ENCODE measurements at regions not wholly inside any gene's neighbourhood (a gene's known extent, or its start where the extent isn't known, plus 50 kb on each side); places are given as distances from the start of the nearest gene placed in this dataset.
"Not testable (repeated sequence)": the region's sequence is repeated elsewhere in the genome, so short reads cannot be mapped to it uniquely, and the experiment has no call there.

- no peak overlapping the region for H3K4me3 ChIP-seq (ENCODE audit: low read depth, low read length)
- no peaks in the 10 kb centered on the region for H3K79me2 ChIP-seq (ENCODE audit: control insufficient read depth, insufficient read depth, low read length, unreplicated experiment)
- H3K27ac ChIP-seq (ENCODE audit: low read depth, low read length), result no peak overlapping the region
- H3K36me3 ChIP-seq (ENCODE audit: insufficient read depth, low read length), result no peaks in the 10 kb centered on the region
- H3K4me1 ChIP-seq (ENCODE audit: control insufficient read depth, insufficient read depth, low read length, unreplicated experiment), result no peaks in the 10 kb centered on the region
- H2AFZ ChIP-seq (ENCODE audit: low read length, unreplicated experiment), result no peak overlapping the region
- peaks cover 61% of the 10 kb centered on the region for H3K27me3 ChIP-seq (ENCODE audit: insufficient read depth, low read length)
These were observed 53.2 kb upstream of the PARP1 start for GRCh38 chr1:226461087-226461486.

DNA sequence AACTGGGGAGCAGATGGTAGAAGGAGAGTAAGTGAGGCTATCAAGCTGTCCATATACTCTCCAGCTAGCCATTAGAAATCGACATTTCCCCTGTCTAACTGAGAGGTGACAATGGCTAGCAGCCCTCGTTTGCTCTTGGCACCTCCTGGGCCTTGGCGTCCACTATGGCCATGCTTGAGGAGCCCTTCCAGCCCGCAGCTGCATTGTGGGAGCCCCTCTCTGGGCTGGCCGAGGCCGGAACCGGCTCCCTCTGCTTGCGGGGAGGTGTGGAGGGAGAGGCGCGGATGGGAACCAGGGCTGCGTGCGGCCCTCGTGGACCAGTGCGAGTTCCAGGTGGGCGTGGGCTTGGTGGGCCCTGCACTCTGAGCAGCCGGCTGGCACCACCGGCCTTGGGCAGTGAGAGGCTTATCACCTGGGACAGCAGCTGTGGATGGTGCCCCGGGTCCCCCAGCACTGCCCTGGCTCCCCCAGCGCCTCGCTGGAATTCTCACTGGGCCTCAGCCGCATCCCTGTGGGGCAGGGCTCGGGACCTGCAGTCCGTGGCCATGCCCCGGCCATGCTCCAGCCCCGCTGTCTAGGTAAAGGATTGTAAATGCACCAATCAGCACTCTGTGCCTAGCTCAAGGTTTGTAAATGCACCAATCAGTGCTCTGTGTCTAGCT lies 56.2 kb upstream of the PARP1 start:
- Histone ChIP-seq H3K4me3 (ENCODE audit: low read depth, low read length) (no peak overlapping the region), H3K36me3 (ENCODE audit: insufficient read depth, low read length) (no peaks in the 10 kb centered on the region), H3K4me1 (ENCODE audit: control insufficient read depth, insufficient read depth, low read length, unreplicated experiment) (no peaks in the 10 kb centered on the region), H3K27me3 (ENCODE audit: insufficient read depth, low read length) (peaks cover 60% of the 10 kb centered on the region), H3K79me2 (ENCODE audit: control insufficient read depth, insufficient read depth, low read length, unreplicated experiment) (no peaks in the 10 kb centered on the region), H3K27ac (ENCODE audit: low read depth, low read length) (no peak overlapping the region), H2AFZ (ENCODE audit: low read length, unreplicated experiment) (no peak overlapping the region)

GRCh38 chr1:226464587-226464971 lies 56.7 kb upstream of the PARP1 start:
- H3K27me3 ChIP-seq (ENCODE audit: insufficient read depth, low read length), result peaks cover 60% of the 10 kb centered on the region
- not testable (repeated sequence) for H2AFZ ChIP-seq (ENCODE audit: low read length, unreplicated experiment); H3K36me3 ChIP-seq (ENCODE audit: insufficient read depth, low read length); H3K27ac ChIP-seq (ENCODE audit: low read depth, low read length); H3K4me3 ChIP-seq (ENCODE audit: low read depth, low read length); H3K4me1 ChIP-seq (ENCODE audit: control insufficient read depth, insufficient read depth, low read length, unreplicated experiment); H3K79me2 ChIP-seq (ENCODE audit: control insufficient read depth, insufficient read depth, low read length, unreplicated experiment)

DNA sequence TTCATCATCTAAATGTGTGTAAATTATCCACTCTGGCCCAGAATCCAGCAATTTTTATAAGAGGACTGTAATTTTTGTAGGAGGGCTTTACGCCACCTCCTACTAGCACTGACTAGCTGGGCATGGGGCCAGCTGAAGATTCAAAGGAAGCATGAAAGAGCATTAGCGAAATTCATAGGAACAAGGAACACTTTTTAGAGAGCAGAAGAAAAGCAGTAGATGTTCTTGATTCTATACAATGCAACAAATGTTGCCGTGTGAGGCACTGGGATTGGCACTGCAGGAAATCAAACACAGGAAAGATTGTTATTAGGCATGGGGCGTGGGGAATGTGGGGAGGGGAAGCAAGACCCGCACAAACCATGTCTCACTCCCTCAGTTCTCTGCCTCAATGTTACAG lies 58.4 kb upstream of the PARP1 start:
- Histone ChIP-seq H3K27me3 (ENCODE audit: insufficient read depth, low read length) (peaks cover 69% of the 10 kb centered on the region), H3K27ac (ENCODE audit: low read depth, low read length) (no peak overlapping the region), H3K4me1 (ENCODE audit: control insufficient read depth, insufficient read depth, low read length, unreplicated experiment) (no peaks in the 10 kb centered on the region), H3K36me3 (ENCODE audit: insufficient read depth, low read length) (no peaks in the 10 kb centered on the region), H2AFZ (ENCODE audit: low read length, unreplicated experiment) (no peak overlapping the region), H3K79me2 (ENCODE audit: control insufficient read depth, insufficient read depth, low read length, unreplicated experiment) (no peaks in the 10 kb centered on the region), H3K4me3 (ENCODE audit: low read depth, low read length) (no peak overlapping the region)

GRCh38 chr1:226467443-226467842 lies 59.5 kb upstream of the PARP1 start:
- Histone ChIP-seq H3K4me3 (ENCODE audit: low read depth, low read length) (no peak overlapping the region), H3K36me3 (ENCODE audit: insufficient read depth, low read length) (no peaks in the 10 kb centered on the region), H3K27me3 (ENCODE audit: insufficient read depth, low read length) (peaks cover 65% of the 10 kb centered on the region), H3K4me1 (ENCODE audit: control insufficient read depth, insufficient read depth, low read length, unreplicated experiment) (no peaks in the 10 kb centered on the region), H2AFZ (ENCODE audit: low read length, unreplicated experiment) (no peak overlapping the region), H3K27ac (ENCODE audit: low read depth, low read length) (no peak overlapping the region), H3K79me2 (ENCODE audit: control insufficient read depth, insufficient read depth, low read length, unreplicated experiment) (no peaks in the 10 kb centered on the region)

GRCh38 chr1:226470921-226471866 lies 63.3 kb upstream of the PARP1 start:
- no peaks in the 10 kb centered on the region for H3K36me3 ChIP-seq (ENCODE audit: insufficient read depth, low read length)
- H2AFZ ChIP-seq (ENCODE audit: low read length, unreplicated experiment), result no peak overlapping the region
- no peak overlapping the region for H3K4me3 ChIP-seq (ENCODE audit: low read depth, low read length)
- peaks cover 87% of the 10 kb centered on the region for H3K27me3 ChIP-seq (ENCODE audit: insufficient read depth, low read length)
- no peaks in the 10 kb centered on the region for H3K4me1 ChIP-seq (ENCODE audit: control insufficient read depth, insufficient read depth, low read length, unreplicated experiment)
- no peak overlapping the region for H3K27ac ChIP-seq (ENCODE audit: low read depth, low read length)
- H3K79me2 ChIP-seq (ENCODE audit: control insufficient read depth, insufficient read depth, low read length, unreplicated experiment), result no peaks in the 10 kb centered on the region

DNA sequence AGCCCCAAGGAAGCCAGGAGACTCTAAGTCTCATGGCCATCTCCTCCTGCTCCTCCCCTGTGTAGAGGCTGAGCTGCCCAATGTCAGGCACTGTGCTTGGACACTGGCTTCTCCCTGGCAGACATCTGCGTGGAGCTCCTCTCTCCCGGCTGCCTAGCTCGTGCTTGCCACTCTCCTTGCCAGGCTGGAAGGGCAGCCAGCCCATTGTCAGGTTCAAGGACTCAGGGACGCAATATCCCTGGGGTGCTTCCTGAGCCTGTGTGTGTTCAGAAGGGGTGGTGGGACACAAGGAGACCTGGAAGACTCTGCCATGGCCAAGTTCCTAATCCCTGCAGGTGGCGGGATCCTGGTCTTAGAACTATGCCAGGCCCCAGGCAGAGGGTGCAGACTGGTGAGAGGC lies 65.4 kb upstream of the PARP1 start:
- Histone ChIP-seq H3K4me1 (ENCODE audit: control insufficient read depth, insufficient read depth, low read length, unreplicated experiment) (no peaks in the 10 kb centered on the region), H3K4me3 (ENCODE audit: low read depth, low read length) (no peak overlapping the region), H2AFZ (ENCODE audit: low read length, unreplicated experiment) (no peak overlapping the region), H3K27ac (ENCODE audit: low read depth, low read length) (no peak overlapping the region), H3K36me3 (ENCODE audit: insufficient read depth, low read length) (no peaks in the 10 kb centered on the region), H3K27me3 (ENCODE audit: insufficient read depth, low read length) (peaks cover 81% of the 10 kb centered on the region), H3K79me2 (ENCODE audit: control insufficient read depth, insufficient read depth, low read length, unreplicated experiment) (no peaks in the 10 kb centered on the region)

GRCh38 chr1:226474041-226474440 lies 66.1 kb upstream of the PARP1 start:
- no peaks in the 10 kb centered on the region for H3K36me3 ChIP-seq (ENCODE audit: insufficient read depth, low read length)
- no peak overlapping the region for H2AFZ ChIP-seq (ENCODE audit: low read length, unreplicated experiment)
- H3K4me1 ChIP-seq (ENCODE audit: control insufficient read depth, insufficient read depth, low read length, unreplicated experiment), result no peaks in the 10 kb centered on the region
- H3K27me3 ChIP-seq (ENCODE audit: insufficient read depth, low read length), result peaks cover 74% of the 10 kb centered on the region
- no peak overlapping the region for H3K27ac ChIP-seq (ENCODE audit: low read depth, low read length)
- no peak overlapping the region for H3K4me3 ChIP-seq (ENCODE audit: low read depth, low read length)
- H3K79me2 ChIP-seq (ENCODE audit: control insufficient read depth, insufficient read depth, low read length, unreplicated experiment), result no peaks in the 10 kb centered on the region

GRCh38 chr1:226474443-226475141 lies 66.7 kb upstream of the PARP1 start:
- Histone ChIP-seq H3K79me2 (ENCODE audit: control insufficient read depth, insufficient read depth, low read length, unreplicated experiment) (no peaks in the 10 kb centered on the region), H3K4me1 (ENCODE audit: control insufficient read depth, insufficient read depth, low read length, unreplicated experiment) (no peaks in the 10 kb centered on the region), H3K27me3 (ENCODE audit: insufficient read depth, low read length) (peaks cover 73% of the 10 kb centered on the region), H3K4me3 (ENCODE audit: low read depth, low read length) (no peak overlapping the region), H2AFZ (ENCODE audit: low read length, unreplicated experiment) (no peak overlapping the region), H3K36me3 (ENCODE audit: insufficient read depth, low read length) (no peaks in the 10 kb centered on the region), H3K27ac (ENCODE audit: low read depth, low read length) (no peak overlapping the region)

- no peak overlapping the region for H2AFZ ChIP-seq (ENCODE audit: low read length, unreplicated experiment)
- H3K4me1 ChIP-seq (ENCODE audit: control insufficient read depth, insufficient read depth, low read length, unreplicated experiment), result no peaks in the 10 kb centered on the region
- no peak overlapping the region for H3K4me3 ChIP-seq (ENCODE audit: low read depth, low read length)
- H3K36me3 ChIP-seq (ENCODE audit: insufficient read depth, low read length), result no peaks in the 10 kb centered on the region
- no peak overlapping the region for H3K27ac ChIP-seq (ENCODE audit: low read depth, low read length)
- H3K27me3 ChIP-seq (ENCODE audit: insufficient read depth, low read length), result peaks cover 73% of the 10 kb centered on the region
- no peaks in the 10 kb centered on the region for H3K79me2 ChIP-seq (ENCODE audit: control insufficient read depth, insufficient read depth, low read length, unreplicated experiment)
These were observed 67.2 kb upstream of the PARP1 start for GRCh38 chr1:226475142-226475511.

Data from ACC112 (cell line).